ENCODE measurements at regions not wholly inside any gene's neighbourhood (a gene's known extent, or its start where the extent isn't known, plus 50 kb on each side); places are given as distances from the start of the nearest gene placed in this dataset.
A peak's percentile ranks its signal among the peaks of the same experiment; 100 is the strongest.
"Not testable (repeated sequence)": the region's sequence is repeated elsewhere in the genome, so short reads cannot be mapped to it uniquely, and the experiment has no call there.

- H3K4me3 Mint-ChIP-seq, result no peak overlapping the region
- H3K4me1 Mint-ChIP-seq (ENCODE audit: low read depth), result peaks cover 14% of the 10 kb centered on the region
- no peak for TF ChIP-seq CTCF (IDR thresholded peaks at IDR 0.05)
- H3K36me3 Mint-ChIP-seq (ENCODE audit: low read depth), result no peaks in the 10 kb centered on the region
- H3K27ac Mint-ChIP-seq, result no peak overlapping the region
- H3K4me1 ChIP-seq (ENCODE audit: insufficient read depth, low read length), result peaks cover 10% of the 10 kb centered on the region
- ChIA-PET CTCF (no interaction called here), POLR2A (no interaction called here)
- intact Hi-C loops (cut with DNase I, micrococcal nuclease), result no loop called here
- ATAC-seq (ENCODE audit: poor library complexity) (no peak), DNase-seq (peak in 1 of 14 experiments; percentile 26)
- H3K36me3 ChIP-seq (ENCODE audit: insufficient read depth, low read length), result no peaks in the 10 kb centered on the region
- peaks cover 9 to 13% of the 10 kb centered on the region in 2 experiments for H3K9me3 ChIP-seq (ENCODE audit: control insufficient read depth in 1 of 2, insufficient read depth in 1 of 2, low read length in 2 of 2)
- H3K9me3 Mint-ChIP-seq, result peaks cover 12% of the 10 kb centered on the region
- H3K27me3 Mint-ChIP-seq, result no peaks in the 10 kb centered on the region
- H3K4me3 ChIP-seq (ENCODE audit: low read length), result no peak overlapping the region
- no peak overlapping the region for H3K27ac ChIP-seq (ENCODE audit: low read depth in 1 of 2, low read length in 2 of 2)
- H3K27me3 ChIP-seq (ENCODE audit: control insufficient read depth in 1 of 2, insufficient read depth in 2 of 2, low read length in 2 of 2), result no peaks in the 10 kb centered on the region
Measured at GRCh38 chr13:48829536-48829935, 146.2 kb upstream of the FNDC3A start.

- Mint-ChIP-seq H3K27me3 (no peaks in the 10 kb centered on the region), H3K27ac (no peak overlapping the region), H3K4me1 (ENCODE audit: low read depth) (peaks cover 14% of the 10 kb centered on the region), H3K9me3 (peaks cover 12% of the 10 kb centered on the region), H3K36me3 (ENCODE audit: low read depth) (no peaks in the 10 kb centered on the region), H3K4me3 (no peak overlapping the region)
- no peak overlapping the region for H3K27ac ChIP-seq (ENCODE audit: low read depth in 1 of 2, low read length in 2 of 2)
- peaks cover 10% of the 10 kb centered on the region for H3K4me1 ChIP-seq (ENCODE audit: insufficient read depth, low read length)
- ChIA-PET POLR2A (no interaction called here), CTCF (interaction anchor here (0.6 kb wide), 1 partner anchor 17 kb away, joined by 3 read pairs; no protein-coding TSS in a partner anchor)
- no peak overlapping the region for H3K4me3 ChIP-seq (ENCODE audit: low read length)
- intact Hi-C loops (cut with DNase I, micrococcal nuclease), result no loop called here
- DNase-seq (no peak), ATAC-seq (ENCODE audit: poor library complexity) (no peak)
- TF ChIP-seq CTCF (IDR thresholded peaks at IDR 0.05), result no peak
- peaks cover 8 to 13% of the 10 kb centered on the region in 2 experiments for H3K9me3 ChIP-seq (ENCODE audit: control insufficient read depth in 1 of 2, insufficient read depth in 1 of 2, low read length in 2 of 2)
- H3K36me3 ChIP-seq (ENCODE audit: insufficient read depth, low read length), result no peaks in the 10 kb centered on the region
- H3K27me3 ChIP-seq (ENCODE audit: control insufficient read depth in 1 of 2, insufficient read depth in 2 of 2, low read length in 2 of 2), result no peaks in the 10 kb centered on the region
Measured at GRCh38 chr13:48831248-48831647, 144.5 kb upstream of the FNDC3A start.

- H3K27me3 ChIP-seq (ENCODE audit: control insufficient read depth in 1 of 2, insufficient read depth in 2 of 2, low read length in 2 of 2), result no peaks in the 10 kb centered on the region
- no peaks in the 10 kb centered on the region for H3K36me3 Mint-ChIP-seq (ENCODE audit: low read depth)
- ATAC-seq (ENCODE audit: poor library complexity) (no peak), DNase-seq (no peak)
- H3K4me3 Mint-ChIP-seq, result no peak overlapping the region
- H3K36me3 ChIP-seq (ENCODE audit: insufficient read depth, low read length), result no peaks in the 10 kb centered on the region
- H3K27me3 Mint-ChIP-seq, result no peaks in the 10 kb centered on the region
- no peak overlapping the region for H3K27ac Mint-ChIP-seq
- ChIA-PET CTCF (no interaction called here), POLR2A (interaction anchor here (0.6 kb wide), 1 partner anchor 87 kb away, joined by 3 read pairs; no protein-coding TSS in a partner anchor)
- no peak overlapping the region for H3K27ac ChIP-seq (ENCODE audit: low read depth in 1 of 2, low read length in 2 of 2)
- no peak for TF ChIP-seq CTCF (IDR thresholded peaks at IDR 0.05)
- peaks cover 5% of the 10 kb centered on the region for H3K9me3 Mint-ChIP-seq
- peaks cover 10% of the 10 kb centered on the region for H3K4me1 ChIP-seq (ENCODE audit: insufficient read depth, low read length)
- H3K4me1 Mint-ChIP-seq (ENCODE audit: low read depth), result peaks cover 14% of the 10 kb centered on the region
- peaks cover 0 to 5% of the 10 kb centered on the region in 2 experiments for H3K9me3 ChIP-seq (ENCODE audit: control insufficient read depth in 1 of 2, insufficient read depth in 1 of 2, low read length in 2 of 2)
- no peak overlapping the region for H3K4me3 ChIP-seq (ENCODE audit: low read length)
- intact Hi-C loops (cut with DNase I, micrococcal nuclease), result no loop called here
Measured at GRCh38 chr13:48833412-48833811, 142.3 kb upstream of the FNDC3A start.

- DNase-seq; H3K4me1 Mint-ChIP-seq (ENCODE audit: low read depth); POLR2A ChIA-PET; H3K9me3 Mint-ChIP-seq; H3K27ac Mint-ChIP-seq; H3K36me3 Mint-ChIP-seq (ENCODE audit: low read depth); H3K4me3 ChIP-seq (ENCODE audit: low read length); H3K4me1 ChIP-seq (ENCODE audit: insufficient read depth, low read length); H3K9me3 ChIP-seq (ENCODE audit: control insufficient read depth in 1 of 2, insufficient read depth in 1 of 2, low read length in 2 of 2); ATAC-seq (ENCODE audit: poor library complexity); intact Hi-C loops (cut with DNase I, micrococcal nuclease); H3K27me3 ChIP-seq (ENCODE audit: control insufficient read depth in 1 of 2, insufficient read depth in 2 of 2, low read length in 2 of 2); H3K36me3 ChIP-seq (ENCODE audit: insufficient read depth, low read length); H3K4me3 Mint-ChIP-seq; CTCF ChIA-PET; H3K27ac ChIP-seq (ENCODE audit: low read depth in 1 of 2, low read length in 2 of 2); H3K27me3 Mint-ChIP-seq: not testable (repeated sequence)
Measured at GRCh38 chr13:48835326-48835725, 140.4 kb upstream of the FNDC3A start.

Measured in CD4-positive, alpha-beta T cell (primary cell).